ENCODE measurements at regions not wholly inside any gene's neighbourhood (a gene's known extent, or its start where the extent isn't known, plus 50 kb on each side); places are given as distances from the start of the nearest gene placed in this dataset.

GRCh38 chr4:125801924-125802323 is 487.2 kb downstream of the FAT4 start:
- DNase-seq (ENCODE audit: low spot score) = no peak

GRCh38 chr4:125808022-125808421 is 493.3 kb downstream of the FAT4 start:
- no peak for DNase-seq (ENCODE audit: low spot score)

GRCh38 chr4:125808570-125808969 is 493.8 kb downstream of the FAT4 start:
- no peak for DNase-seq (ENCODE audit: low spot score)

DNA sequence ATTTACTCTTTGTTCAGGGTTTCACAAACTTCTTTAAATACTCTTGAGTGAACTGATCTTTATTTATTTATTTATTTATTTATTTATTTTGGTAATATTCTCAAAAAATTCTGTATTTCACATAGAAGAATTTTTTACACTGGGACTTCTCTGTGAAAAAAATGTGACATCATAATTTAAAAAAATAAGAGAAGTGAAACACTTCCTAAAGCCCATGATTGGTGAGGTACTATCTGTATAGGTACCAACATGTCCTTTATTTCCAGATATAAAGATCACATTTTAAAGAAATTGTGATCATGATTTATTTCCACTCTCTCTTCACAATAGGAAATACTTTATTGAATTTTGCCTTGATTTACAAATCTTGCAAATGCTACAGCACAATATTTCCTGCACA is 497.1 kb downstream of the FAT4 start:
- no peak for DNase-seq (ENCODE audit: low spot score)

- DNase-seq (ENCODE audit: low spot score) = no peak
Measured at GRCh38 chr4:125826801-125827695, 512.3 kb downstream of the FAT4 start.

- no peak for DNase-seq (ENCODE audit: low spot score)
Measured at GRCh38 chr4:125827696-125828052, 512.9 kb downstream of the FAT4 start.

DNA sequence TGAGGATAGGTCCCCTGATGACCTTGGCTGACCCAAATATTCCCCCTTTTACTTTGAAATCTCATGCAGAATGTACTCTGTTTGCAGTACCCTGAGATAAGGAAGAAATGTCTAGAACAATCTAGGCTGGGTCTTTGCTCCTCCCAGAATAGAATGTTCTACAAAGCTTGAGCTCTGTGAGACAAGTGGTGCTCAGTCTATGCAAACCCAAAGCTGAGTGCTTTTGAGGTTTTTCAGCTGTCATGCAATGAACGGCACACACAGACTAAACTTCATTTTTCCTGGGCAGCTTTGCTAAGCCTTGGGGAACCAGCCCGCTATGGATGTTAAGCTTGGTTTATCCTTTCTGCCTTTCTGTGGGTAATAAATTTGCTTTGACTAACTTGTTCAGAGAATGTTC is 513.6 kb downstream of the FAT4 start:
- no peak for DNase-seq (ENCODE audit: low spot score)

- no peak for DNase-seq (ENCODE audit: low spot score)
Measured at GRCh38 chr4:125832161-125832560, 517.4 kb downstream of the FAT4 start.

DNA sequence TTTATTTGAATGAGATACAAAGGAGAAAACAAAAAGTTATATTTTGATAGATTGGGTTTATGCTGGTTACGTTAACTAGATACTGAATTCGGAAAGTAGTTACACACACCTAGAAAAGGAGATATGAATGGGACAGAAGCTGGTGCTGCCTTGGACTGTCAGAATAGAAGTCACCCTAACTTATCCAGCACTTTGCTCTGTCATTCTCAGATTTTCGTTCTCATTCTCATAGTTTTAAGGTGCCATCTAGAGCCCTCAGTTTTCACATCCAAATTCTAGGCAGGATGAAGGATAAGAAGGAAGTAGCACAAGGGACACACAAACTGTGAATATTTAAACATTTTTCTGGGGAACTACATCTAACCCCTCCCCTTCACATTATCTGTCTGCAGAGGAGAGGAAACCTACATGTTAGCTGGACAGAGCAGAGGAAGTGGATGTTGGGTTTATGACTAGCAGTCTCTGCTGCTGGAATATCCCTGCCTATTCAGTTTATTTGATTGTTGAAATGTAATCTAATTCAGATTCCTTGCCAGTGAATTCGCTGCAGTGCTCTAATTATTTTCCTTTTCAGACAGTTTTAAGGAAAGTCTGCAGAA is 521.9 kb downstream of the FAT4 start:
- no peak for DNase-seq (ENCODE audit: low spot score)

DNA sequence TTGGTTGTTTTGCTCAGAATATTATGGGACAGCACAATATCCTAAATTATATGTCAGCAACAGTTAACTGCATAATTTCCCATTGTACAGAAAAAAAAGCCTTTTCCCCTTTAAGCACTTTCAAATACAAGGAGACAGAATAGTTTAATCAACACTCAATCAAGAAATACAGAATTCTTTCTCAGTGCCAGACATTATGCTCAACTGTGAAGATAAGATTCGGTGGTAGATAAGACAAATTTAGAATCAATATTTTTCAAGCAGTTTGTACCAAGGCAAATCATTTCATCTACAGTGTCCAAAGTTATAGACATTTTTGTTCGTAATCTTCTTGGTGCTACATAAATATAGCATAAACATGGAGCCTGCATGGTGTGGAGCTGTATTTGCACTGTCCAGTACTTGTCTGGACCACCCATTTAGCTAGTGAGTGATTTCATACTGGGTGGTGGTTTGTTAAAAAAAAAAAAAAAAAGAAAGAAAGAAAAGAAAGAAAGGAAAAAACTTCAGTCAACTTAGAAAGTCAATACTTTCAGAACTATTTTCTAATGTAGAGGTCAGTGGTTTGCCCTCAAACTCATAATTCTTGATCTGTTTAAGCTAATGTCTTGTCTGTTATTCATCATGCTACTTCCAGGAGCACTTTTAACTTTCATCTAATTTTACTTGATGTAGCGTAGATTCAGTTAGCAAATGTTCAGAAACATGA is 522.9 kb downstream of the FAT4 start:
- DNase-seq (ENCODE audit: low spot score) = no peak

- no peak for DNase-seq (ENCODE audit: low spot score)
Measured at GRCh38 chr4:125838202-125838601, 523.4 kb downstream of the FAT4 start.

DNA sequence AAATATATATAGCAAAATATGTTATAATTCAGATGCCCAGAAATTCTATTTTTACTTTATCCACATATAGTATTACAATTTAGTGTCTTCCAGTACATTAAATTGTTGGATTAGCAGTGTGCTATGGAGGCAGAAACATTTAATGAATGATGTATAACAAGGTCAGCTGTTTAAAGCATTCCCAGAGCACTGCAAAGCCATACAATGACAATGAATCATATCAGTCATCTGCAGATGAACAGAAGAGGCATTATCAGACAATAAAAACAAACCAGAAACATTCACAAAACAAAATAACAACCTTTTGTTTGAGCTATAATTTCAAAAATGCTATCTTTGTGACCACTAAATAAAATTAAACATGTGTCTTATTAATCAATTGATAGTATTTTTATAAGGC is 524.2 kb downstream of the FAT4 start:
- DNase-seq (ENCODE audit: low spot score) = no peak

DNA sequence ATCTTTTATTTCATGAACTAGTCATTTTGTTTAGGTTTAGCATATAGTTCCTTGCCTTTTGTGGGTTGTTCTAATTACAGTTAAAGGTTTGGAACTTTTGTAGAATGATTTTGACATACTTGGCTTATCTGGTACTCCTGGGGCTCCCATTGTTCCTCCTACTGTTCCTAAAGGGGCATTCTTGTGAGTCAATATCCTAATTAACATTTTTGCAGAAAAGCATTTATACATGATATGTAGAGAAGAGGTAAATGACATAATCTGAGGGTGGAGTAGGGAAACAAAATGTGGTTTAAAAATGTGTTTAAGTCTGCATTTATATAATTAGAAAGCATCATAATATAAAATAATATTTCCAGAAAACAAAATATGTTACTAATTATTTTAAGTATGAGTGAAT is 529.2 kb downstream of the FAT4 start:
- DNase-seq (ENCODE audit: low spot score) = no peak

GRCh38 chr4:125847518-125847917 is 532.8 kb downstream of the FAT4 start:
- no peak for DNase-seq (ENCODE audit: low spot score)

DNA sequence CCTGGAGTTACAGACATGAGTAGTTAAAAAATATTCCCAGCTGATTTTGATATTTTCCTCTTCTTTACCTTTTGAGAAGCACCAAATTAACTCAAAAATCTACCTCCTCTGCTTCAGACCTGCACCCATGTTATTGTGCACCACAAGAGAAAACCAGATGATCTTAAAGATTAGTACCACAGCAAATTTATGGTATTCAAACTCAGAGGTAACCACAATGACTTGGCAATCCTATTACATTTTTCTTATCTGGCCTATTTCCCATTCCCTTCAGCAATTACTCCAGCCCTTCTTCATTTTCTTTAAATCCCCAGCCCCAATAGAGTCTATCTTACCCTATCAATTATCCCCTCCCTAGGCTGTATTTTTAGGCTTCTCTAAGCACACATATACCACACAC is 535.1 kb downstream of the FAT4 start:
- no peak for DNase-seq (ENCODE audit: low spot score)

GRCh38 chr4:125891597-125892258 is 577.0 kb downstream of the FAT4 start:
- no peak for DNase-seq (ENCODE audit: low spot score)

- no peak for DNase-seq (ENCODE audit: low spot score)
Measured at GRCh38 chr4:125904802-125905201, 590.0 kb downstream of the FAT4 start.

- no peak for DNase-seq (ENCODE audit: low spot score)
Measured at GRCh38 chr4:125911058-125911457, 596.3 kb downstream of the FAT4 start.

GRCh38 chr4:125911481-125911880 is 596.7 kb downstream of the FAT4 start:
- no peak for DNase-seq (ENCODE audit: low spot score)

- no peak for DNase-seq (ENCODE audit: low spot score)
Measured at GRCh38 chr4:125917559-125917958, 602.8 kb downstream of the FAT4 start.

DNA sequence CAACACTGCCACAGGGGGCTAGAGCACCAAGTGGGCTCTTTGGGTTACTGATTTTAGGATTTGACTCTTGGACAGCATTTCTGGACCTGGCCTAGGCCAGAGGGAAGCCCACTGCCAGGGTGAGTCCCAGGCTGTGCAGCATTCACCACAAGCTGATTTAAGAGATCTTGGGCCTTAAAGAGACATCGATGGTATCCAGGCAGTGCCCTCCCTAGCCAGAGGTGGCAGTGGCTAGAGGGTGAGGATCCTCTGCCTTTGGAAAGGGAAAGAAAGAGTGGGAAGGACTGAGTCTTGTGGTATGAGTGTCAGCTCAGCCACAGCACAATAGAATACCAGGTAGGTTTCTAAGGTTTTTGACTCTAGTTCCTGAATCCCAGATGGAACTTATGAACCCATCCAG is 613.9 kb downstream of the FAT4 start:
- no peak for DNase-seq (ENCODE audit: low spot score)

DNA sequence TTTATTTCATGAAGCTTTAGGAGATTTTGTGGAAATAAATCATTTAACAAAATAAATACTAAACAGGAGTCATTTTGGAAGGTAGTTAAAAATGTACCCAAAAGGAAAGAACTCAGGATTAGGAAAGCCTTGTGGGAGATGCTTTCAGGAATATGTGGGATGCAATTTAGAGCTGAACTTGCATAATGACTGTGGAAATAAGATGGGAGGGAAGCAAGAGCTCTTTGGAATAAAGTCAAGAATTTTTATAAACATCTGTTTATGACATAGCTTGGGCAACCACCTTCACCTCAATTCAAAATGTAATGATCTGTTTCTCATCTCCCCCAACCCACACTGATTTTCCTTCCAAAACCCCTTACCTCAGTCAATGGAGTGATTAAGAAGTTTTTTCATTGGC is 623.8 kb downstream of the FAT4 start:
- no peak for DNase-seq (ENCODE audit: low spot score)

Measured in ureter (tissue), 1 donor.